ENCODE measurements at regions not wholly inside any gene's neighbourhood (a gene's known extent, or its start where the extent isn't known, plus 50 kb on each side); places are given as distances from the start of the nearest gene placed in this dataset.

DNA sequence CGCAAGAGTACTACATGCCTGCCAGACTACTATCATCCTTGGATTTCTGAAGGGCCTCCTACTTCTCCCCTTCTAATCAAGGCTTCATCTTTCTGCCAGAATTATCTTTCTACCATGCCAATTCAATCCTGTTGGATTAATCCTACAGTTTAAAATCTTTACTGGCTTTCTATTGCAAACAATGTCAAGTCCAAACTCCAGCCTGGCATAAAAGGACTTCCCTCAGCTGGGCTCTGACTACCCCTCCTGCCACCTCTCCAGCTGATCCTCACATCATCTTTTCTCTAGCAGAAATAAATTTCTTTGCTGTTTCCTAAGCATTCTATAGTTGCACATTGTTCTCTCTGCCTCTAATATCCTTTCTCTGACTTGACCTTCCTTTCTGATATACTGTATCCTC is 119.7 kb upstream of the RAD23B start:
- DNase-seq (ENCODE audit: low read depth in 2 of 2): no peak

DNA sequence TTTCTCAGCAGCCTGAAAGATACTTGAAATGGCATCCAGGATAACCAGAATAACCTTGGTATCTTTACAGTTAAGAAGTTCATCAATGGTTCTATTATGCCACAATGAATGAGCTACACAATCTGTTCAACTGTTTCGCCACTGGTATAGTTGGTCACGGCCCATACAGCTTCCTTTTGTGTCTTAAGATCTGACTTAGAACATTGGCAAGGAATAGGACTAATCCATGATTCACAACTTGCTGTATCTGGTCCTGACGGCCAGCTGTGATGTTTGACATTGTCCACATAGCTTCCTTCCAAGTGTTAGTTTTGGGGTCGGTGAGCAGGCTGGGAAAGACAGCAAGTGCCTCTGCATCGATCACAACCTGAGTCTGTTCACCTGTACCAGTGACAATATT is 113.3 kb upstream of the RAD23B start:
- DNase-seq (ENCODE audit: low read depth in 2 of 2): no peak

DNA sequence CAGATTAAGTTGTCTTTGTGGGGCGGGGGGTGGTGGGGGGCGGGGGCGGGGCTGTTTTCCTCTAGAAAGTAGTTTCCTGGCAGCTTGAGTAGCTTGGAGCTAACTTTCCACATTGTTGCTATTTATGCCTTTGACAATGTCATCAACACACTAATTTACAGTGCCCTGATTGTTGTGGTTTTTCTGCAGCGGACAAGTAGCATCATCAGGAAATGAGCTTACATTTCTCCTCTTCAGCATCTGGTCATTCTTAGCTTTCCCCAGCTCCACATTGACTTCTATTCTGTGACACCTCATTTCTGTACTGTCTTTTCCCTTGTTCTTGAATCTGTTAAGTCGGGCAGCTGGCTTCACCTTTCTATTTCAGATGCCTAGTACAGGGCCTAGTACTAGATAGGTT is 112.3 kb upstream of the RAD23B start:
- no peak for DNase-seq (ENCODE audit: low read depth in 2 of 2)

DNA sequence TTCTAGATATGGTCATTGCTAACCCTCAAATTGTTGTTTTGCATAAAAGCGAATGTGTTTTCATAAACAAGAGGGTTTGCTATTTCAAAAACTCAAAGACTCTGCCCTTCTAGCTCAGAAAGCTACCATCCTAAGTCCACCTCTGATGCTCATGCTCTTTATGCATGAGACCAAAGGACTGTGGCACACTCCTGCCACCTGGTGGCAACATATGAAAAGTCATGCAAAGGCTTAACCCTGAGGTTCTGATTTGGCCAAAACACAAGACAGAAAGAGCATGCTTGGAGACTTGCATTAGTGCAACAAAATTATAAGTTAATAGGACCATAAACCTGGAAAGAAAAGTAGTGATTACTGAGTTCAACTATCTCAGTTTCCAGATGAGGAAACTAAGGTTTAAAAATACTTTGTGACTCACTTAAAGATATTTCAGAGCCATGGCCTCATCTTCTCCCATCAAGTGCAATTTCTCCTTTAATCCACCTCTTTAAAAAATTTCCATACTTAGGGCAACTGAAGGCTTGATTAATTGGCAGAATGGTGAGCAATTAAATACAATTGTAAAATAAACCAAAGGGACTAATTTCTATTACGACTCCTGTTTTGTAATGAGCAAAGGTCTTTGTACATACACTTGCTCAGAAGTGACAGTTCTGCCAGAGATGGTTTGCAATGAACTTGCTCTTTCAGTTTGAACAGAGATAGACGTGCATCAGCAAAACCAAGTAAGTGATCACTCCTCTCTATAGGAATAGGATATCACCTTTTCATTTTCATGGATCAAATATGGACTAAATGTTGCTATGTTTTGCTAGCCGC is 110.7 kb upstream of the RAD23B start:
- peak in 1 of 2 donors; percentile 17 for DNase-seq (ENCODE audit: low read depth in 2 of 2)

GRCh38 chr9:107172979-107173347 is 110.1 kb upstream of the RAD23B start:
- DNase-seq (ENCODE audit: low read depth in 2 of 2): no peak

DNA sequence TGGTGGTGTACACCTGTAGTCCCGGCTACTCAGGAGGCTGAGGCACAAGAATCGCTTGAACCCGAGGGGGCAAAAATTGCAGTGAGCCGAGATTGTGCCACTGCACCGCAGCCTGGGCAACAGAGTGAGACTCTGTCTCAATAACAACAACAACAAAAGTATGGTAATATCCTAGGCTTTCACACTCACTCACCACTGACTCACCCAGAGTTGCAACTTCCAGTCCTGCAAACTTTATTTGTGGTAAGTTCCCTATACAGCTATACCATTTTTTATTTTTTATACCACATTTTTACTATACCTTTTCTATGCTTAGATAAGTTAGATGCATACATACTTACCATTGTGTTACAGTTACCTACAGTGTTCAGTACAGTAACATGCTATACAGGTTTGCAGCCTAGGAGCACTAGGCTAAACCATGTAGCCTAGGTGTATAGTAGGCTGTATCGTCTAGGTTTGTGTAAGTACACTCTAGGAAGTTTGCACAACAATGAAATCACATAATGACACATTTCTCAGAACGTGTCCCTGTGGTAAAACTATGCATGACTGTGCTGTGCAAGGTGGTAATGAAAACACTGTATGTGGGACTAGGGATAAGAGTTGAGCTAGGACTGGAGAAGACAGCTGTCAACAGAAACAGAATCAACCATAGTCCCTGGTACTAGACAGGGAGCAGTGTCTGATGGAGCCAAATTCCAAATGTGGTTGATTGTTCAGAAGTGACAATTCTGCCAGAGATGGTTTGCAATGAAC is 109.5 kb upstream of the RAD23B start:
- no peak for DNase-seq (ENCODE audit: low read depth in 2 of 2)

GRCh38 chr9:107174441-107174840 is 108.6 kb upstream of the RAD23B start:
- no peak for DNase-seq (ENCODE audit: low read depth in 2 of 2)

DNA sequence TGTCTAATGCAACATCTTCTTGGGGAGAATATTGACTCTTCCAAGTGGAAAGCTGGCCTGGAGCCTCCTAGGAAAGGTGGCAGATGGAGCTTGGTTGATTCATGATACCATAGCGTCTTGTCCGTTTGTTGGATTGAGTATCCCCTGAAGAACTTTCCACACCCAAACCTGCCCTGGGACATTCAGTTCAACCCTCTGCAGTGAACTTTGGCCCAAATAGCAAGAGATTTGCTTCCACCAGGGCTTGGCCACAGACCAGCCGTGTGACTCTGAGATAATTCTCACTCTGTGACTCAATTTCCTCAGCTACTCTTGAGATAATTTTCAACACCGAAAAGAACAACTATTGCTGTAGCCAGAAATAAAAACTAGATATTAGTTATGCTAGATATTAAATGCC is 108.0 kb upstream of the RAD23B start:
- DNase-seq (ENCODE audit: low read depth in 2 of 2): no peak

DNA sequence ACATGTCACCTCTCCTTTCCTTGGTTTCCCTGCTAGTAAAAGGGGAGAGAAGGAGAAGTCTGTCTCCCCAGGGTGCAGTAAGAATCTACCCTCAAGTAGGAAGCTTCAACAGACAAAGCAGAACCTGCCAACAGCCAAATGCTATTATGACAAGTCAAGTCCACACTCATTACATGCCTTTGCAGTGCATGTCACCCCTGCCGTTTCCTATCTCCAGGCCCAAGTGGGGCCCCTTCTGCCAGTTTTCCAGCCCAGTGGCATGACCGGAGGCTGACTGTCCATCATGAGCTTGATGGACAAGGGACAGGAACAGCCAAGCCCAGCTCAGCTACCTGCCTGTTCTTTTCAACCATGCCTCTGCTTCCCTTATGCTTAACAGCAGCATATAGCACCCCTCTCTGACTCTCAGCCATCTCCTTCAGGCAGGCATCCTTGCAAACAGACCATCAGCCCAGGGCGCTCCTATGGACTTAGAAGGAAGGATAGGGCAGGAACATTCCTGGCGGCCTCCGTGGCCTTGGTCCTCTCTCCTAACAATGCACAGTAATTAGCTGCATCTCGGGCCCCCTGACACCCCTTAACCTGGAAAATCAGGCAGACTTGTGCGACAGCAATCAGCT is 107.2 kb upstream of the RAD23B start:
- no peak for DNase-seq (ENCODE audit: low read depth in 2 of 2)

- DNase-seq (ENCODE audit: low read depth in 2 of 2): no peak
These were observed 106.5 kb upstream of the RAD23B start for GRCh38 chr9:107176436-107177151.

- DNase-seq (ENCODE audit: low read depth in 2 of 2): no peak
These were observed 105.7 kb upstream of the RAD23B start for GRCh38 chr9:107177243-107177839.

GRCh38 chr9:107177857-107178256 is 105.2 kb upstream of the RAD23B start:
- DNase-seq (ENCODE audit: low read depth in 2 of 2): no peak

- no peak for DNase-seq (ENCODE audit: low read depth in 2 of 2)
These were observed 104.8 kb upstream of the RAD23B start for GRCh38 chr9:107178293-107178692.

GRCh38 chr9:107180206-107180605 is 102.9 kb upstream of the RAD23B start:
- DNase-seq (ENCODE audit: low read depth in 2 of 2): no peak

DNA sequence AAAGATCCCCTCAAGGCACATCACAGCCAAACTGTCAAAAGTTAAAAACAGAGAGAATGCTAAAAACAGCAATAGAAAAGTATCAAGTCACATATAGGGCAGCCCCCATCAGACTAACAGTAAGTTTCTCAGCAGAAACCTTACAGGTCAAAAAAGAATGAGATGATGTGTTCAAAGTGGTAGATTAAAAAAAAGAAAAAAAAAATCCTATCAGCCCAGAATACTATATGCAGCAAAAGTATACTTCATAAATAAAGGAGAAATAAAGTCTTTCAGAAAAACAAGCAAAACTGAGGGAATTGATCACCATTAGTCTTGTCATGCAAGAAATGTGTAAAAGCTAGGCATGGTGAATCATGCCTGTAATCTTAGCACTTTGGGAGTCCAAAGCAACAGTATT is 99.9 kb upstream of the RAD23B start:
- DNase-seq (ENCODE audit: low read depth in 2 of 2): no peak

DNA sequence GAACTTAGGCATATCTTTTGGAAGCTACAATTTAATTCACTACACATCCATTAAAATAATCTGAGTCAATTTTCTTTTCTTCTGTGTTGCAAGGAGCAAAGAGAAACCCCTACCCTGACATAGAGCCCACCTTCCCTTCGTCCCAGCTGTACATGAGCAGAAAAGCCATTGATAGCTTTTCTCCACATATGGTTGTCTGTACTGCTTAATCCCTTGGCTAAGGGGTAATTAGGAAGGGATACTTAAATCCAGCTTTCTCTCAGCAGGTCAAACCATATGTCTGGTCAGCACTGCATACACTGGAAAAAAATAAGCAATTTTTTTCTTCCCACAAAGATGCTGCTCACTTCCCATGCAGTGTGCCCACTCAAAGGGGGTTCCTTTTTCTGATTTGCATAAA is 94.7 kb upstream of the RAD23B start:
- no peak for DNase-seq (ENCODE audit: low read depth in 2 of 2)

- DNase-seq (ENCODE audit: low read depth in 2 of 2): no peak
These were observed 92.8 kb upstream of the RAD23B start for GRCh38 chr9:107190061-107190935.

DNA sequence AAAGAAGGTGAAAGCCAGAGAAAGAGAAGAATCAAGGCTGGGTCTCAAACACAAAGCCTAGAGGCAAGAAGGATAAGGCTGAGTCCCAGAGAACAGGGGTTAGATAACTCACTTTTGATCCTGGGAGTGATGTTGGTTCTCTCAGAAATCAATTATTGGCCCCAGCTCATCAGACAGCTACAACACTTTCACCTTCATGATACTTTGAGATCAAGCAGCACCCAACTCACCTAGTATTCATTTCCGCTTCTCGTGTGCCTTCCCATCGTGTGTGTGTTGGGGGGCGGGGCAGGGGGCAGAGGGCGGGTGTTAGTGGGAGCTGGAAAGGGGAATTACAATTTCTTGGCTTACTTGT is 92.2 kb upstream of the RAD23B start:
- DNase-seq (ENCODE audit: low read depth in 2 of 2): no peak

GRCh38 chr9:107193251-107193650 is 89.8 kb upstream of the RAD23B start:
- DNase-seq (ENCODE audit: low read depth in 2 of 2): no peak

GRCh38 chr9:107198718-107199117 is 84.4 kb upstream of the RAD23B start:
- DNase-seq (ENCODE audit: low read depth in 2 of 2): no peak

GRCh38 chr9:107208121-107208520 is 75.0 kb upstream of the RAD23B start:
- no peak for DNase-seq (ENCODE audit: low read depth in 2 of 2)
